PFSK-1 (cell line): ENCODE measurements at regions not wholly inside any gene's neighbourhood (a gene's known extent, or its start where the extent isn't known, plus 50 kb on each side); places are given as distances from the start of the nearest gene placed in this dataset.

Experiments used
- FOXP2 ChIP-seq: optimal IDR thresholded peaks from 2 replicates; pipeline ENCODE3; 2011; ENCODE audit warnings: borderline replicate concordance, control low read depth, inconsistent platforms; ENCODE audit not compliant: insufficient read depth; ENCODE audit errors: extremely low read length, extremely low read depth
- TAF1 ChIP-seq: IDR thresholded peaks from 2 replicates; pipeline ENCODE4 v1.6.1; 2012; ENCODE audit warnings: low read length, control low read depth, borderline replicate concordance; ENCODE audit not compliant: insufficient read depth
- TF ChIP-seq, protein P1 (sequence below), 2 experiments: IDR thresholded peaks; 2 replicates each; pipeline versions ENCODE4 v1.6.1 to v1.8.0; 2011 to 2012; ENCODE audit warnings: low read depth in 2 of 2, low read length in 2 of 2, control low read depth in 1 of 2, inconsistent platforms in 1 of 2, mild to moderate bottlenecking in 1 of 2, moderate library complexity in 1 of 2; ENCODE audit not compliant: insufficient read depth in 1 of 2

DNA sequence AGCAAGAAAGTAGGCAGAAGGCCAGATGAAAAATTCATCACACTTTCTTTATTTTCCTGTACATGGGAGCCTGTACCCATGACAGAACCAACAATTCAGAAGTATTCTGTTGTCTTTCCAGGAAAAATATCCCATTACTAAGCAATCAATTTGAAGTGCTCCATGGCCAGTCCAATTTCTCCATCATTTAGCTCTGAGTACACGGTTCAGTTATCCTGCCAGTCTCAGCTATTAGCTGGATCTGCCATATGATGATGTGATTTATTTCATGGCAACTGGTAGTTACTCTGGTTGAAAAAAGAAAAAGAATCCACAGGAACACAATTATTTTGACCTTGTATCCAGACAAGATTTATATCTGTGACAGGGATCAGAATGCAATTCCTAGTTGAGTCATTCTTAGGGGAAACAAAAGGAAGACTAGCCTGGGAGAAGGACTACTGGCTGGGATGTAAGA is 70.6 kb upstream of the GORAB start:
- TF ChIP-seq FOXP2 (no peak), TAF1 (no peak)
- TF ChIP-seq, protein P1, sequence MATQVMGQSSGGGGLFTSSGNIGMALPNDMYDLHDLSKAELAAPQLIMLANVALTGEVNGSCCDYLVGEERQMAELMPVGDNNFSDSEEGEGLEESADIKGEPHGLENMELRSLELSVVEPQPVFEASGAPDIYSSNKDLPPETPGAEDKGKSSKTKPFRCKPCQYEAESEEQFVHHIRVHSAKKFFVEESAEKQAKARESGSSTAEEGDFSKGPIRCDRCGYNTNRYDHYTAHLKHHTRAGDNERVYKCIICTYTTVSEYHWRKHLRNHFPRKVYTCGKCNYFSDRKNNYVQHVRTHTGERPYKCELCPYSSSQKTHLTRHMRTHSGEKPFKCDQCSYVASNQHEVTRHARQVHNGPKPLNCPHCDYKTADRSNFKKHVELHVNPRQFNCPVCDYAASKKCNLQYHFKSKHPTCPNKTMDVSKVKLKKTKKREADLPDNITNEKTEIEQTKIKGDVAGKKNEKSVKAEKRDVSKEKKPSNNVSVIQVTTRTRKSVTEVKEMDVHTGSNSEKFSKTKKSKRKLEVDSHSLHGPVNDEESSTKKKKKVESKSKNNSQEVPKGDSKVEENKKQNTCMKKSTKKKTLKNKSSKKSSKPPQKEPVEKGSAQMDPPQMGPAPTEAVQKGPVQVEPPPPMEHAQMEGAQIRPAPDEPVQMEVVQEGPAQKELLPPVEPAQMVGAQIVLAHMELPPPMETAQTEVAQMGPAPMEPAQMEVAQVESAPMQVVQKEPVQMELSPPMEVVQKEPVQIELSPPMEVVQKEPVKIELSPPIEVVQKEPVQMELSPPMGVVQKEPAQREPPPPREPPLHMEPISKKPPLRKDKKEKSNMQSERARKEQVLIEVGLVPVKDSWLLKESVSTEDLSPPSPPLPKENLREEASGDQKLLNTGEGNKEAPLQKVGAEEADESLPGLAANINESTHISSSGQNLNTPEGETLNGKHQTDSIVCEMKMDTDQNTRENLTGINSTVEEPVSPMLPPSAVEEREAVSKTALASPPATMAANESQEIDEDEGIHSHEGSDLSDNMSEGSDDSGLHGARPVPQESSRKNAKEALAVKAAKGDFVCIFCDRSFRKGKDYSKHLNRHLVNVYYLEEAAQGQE (IDR thresholded peaks at IDR 0.05; ENCODE audit: insufficient read depth in 1 of 2, low read depth in 2 of 2, low read length in 2 of 2) = no peak
